Activated CD4-positive, alpha-beta T cell treated with anti-CD3 and anti-CD28 coated beads for 48 hours (primary cell): ENCODE measurements at regions not wholly inside any gene's neighbourhood (a gene's known extent, or its start where the extent isn't known, plus 50 kb on each side); places are given as distances from the start of the nearest gene placed in this dataset.

Experiments
- DNase-seq: peaks from one replicate; pipeline ENCODE4 v3.0.0-alpha.2; 2020

GRCh38 chr12:34292736-34293625, 270.7 kb downstream of the ALG10 start:
- peak; percentile 7 for DNase-seq

- no peak for DNase-seq
Observed at GRCh38 chr12:34294137-34294536, 271.8 kb downstream of the ALG10 start.

- no peak for DNase-seq
Observed at GRCh38 chr12:34294671-34295365, 272.5 kb downstream of the ALG10 start.

GRCh38 chr12:34295366-34296142, 273.3 kb downstream of the ALG10 start:
- no peak for DNase-seq

- no peak for DNase-seq
Observed at GRCh38 chr12:34296143-34297041, 274.1 kb downstream of the ALG10 start.

- no peak for DNase-seq
Observed at GRCh38 chr12:34297126-34297789, 275.0 kb downstream of the ALG10 start.

- DNase-seq = no peak
Observed at GRCh38 chr12:34297790-34298164, 275.5 kb downstream of the ALG10 start.

GRCh38 chr12:34298176-34298970, 276.1 kb downstream of the ALG10 start:
- DNase-seq = no peak

GRCh38 chr12:34298971-34299801, 276.9 kb downstream of the ALG10 start:
- DNase-seq = no peak

GRCh38 chr12:34299802-34300193, 277.5 kb downstream of the ALG10 start:
- DNase-seq = no peak

GRCh38 chr12:34300376-34301250, 278.3 kb downstream of the ALG10 start:
- no peak for DNase-seq

- no peak for DNase-seq
Observed at GRCh38 chr12:34301251-34302130, 279.2 kb downstream of the ALG10 start.

GRCh38 chr12:34302131-34302885, 280.0 kb downstream of the ALG10 start:
- DNase-seq = no peak

GRCh38 chr12:34303091-34303870, 281.0 kb downstream of the ALG10 start:
- no peak for DNase-seq

- DNase-seq = no peak
Observed at GRCh38 chr12:34304001-34304400, 281.7 kb downstream of the ALG10 start.

- DNase-seq = no peak
Observed at GRCh38 chr12:34304546-34304945, 282.2 kb downstream of the ALG10 start.
